Hematopoietic multipotent progenitor cell treated with erythropoietin and hydrocortisone succinate and interleukin-3 and kit ligand, for 17 days (in vitro differentiated cells): ENCODE measurements at regions not wholly inside any gene's neighbourhood (a gene's known extent, or its start where the extent isn't known, plus 50 kb on each side); places are given as distances from the start of the nearest gene placed in this dataset.
"Not testable (repeated sequence)": the region's sequence is repeated elsewhere in the genome, so short reads cannot be mapped to it uniquely, and the experiment has no call there.

Source experiments
- DNase-seq: peaks from one replicate; pipeline ENCODE4 v3.0.0-alpha.2; 2015; ENCODE audit warnings: low spot score

DNA sequence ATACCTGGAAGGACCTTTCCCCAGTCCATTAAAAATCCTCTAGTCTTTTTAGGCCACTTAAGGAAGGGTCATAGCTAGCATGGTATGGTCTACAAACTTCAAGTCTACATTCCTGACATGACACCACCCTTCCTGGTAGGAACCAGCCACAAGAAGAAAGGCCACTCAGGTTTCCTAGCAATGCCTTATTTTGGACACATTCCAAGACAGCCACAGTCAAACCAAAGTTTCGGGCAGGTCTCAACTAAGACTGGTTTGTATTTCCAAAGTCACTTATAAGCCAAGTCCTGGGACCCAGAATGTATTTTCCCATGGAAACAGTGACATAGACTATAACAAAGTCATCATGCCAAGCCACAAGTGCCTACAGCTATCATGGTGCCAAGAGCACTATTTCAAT lies 50.6 kb upstream of the SLC44A3 start:
- no peak for DNase-seq

DNA sequence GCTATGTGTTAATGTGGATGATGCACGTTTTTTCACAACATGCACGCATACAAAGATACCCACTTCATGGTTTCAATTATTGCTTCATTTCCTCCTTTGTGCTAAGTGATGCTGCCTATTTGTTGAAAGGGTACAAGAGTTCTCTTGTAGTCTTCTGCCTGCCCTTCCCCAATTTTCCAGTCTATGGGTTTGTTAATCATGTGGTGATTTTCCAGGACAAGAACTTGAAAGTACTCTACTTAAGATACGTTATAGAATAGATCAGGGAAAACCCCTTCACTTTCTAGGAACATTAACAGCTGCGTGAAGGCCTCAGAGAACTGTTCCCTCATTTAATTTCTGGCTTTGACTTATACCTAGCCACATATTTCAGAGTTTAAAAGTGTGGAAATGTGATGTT lies 52.1 kb upstream of the SLC44A3 start:
- no peak for DNase-seq

DNA sequence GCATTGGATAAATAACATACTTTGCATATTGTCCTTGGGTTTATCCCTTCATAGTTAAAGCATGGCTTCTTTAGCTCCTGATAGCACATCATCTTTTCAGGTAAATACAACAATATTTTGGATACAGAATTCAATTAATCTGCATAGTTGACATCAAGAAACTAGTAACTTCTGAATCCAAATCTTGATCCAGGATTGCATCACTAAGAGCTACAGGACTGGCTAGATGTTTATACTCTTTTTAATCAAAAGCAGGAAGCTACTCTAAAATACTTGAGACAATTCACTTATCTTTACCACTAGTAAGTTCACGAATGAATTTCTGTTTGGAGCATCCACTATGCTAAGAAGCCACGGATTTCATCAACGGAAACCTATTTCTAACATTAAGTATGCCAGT lies 54.2 kb upstream of the SLC44A3 start:
- no peak for DNase-seq

DNA sequence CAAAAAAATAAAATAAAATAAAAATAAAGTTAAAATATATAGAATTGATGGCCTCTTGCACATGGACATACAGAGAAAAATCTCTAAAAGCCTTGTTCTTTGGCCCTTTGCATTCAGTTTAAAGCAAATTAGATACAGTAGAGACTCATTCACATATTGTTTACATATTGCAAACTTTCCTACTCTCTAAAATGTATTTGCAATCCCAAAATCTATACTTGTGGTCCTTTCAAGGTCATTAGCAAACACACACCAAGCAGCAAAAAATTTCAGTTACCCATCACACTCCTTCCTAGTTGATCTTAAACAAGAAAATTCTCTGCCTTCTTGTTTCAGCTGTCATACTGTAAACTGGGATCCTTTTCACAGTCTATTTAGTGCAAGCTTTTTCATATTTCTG lies 61.0 kb upstream of the SLC44A3 start:
- DNase-seq: no peak

DNA sequence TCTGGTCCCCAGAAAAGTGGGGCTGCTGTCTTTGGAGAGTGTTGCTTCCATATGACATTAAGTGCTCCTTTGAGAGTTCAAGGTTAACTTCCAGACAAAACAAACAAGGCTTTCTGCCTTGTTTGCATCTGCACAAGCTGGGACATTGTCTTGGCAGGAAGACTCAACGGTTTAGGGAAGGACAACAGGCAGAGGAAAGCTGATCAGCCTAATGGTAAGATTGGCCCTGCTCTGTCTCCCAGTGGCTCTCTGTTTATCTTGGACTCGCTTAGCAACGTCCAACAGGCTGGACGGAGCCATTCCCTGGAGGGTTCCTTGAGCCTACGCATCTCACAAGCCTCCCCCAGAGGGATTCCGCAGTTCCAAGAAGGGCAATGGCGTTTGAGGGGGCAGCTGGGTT lies 62.2 kb upstream of the SLC44A3 start:
- DNase-seq: no peak

DNA sequence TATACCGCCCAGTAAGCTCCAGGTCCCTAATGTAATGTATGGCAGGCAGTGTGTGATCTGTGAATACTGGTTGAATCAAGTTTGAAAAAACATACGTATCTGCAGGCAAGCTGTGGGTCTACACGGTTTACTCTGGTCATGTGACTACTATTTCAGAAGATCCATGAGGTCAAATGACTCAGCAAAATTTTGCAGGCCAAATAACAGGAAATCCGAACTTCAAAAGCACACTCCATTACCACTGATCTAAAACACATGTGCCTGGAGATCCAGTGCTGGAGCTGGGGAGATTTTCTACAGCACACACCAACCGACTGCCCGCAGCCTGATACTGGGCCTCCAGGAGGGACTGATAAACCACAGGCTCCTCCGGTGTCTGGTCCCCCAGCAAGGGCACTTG lies 64.5 kb upstream of the SLC44A3 start:
- DNase-seq: peak; percentile 44

DNA sequence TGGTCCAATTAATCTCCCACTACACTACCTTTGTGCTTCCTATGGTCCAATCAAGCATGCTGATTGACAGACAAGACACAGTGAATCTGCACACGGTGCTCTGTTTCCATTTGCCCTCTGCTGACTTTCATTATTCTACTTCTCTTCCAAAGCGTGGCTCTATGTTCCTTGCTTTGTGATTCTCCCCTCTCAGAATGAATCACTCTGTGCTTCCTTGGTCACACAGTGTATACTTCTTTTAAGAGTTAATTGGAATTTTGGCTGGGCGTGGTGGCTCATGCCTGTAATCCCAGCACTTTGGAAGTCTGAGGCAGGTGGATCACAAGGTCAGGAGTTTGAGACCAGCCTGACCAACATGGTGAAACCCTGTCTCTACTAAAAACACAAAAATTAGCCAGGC lies 65.1 kb upstream of the SLC44A3 start:
- DNase-seq: not testable (repeated sequence)

DNA sequence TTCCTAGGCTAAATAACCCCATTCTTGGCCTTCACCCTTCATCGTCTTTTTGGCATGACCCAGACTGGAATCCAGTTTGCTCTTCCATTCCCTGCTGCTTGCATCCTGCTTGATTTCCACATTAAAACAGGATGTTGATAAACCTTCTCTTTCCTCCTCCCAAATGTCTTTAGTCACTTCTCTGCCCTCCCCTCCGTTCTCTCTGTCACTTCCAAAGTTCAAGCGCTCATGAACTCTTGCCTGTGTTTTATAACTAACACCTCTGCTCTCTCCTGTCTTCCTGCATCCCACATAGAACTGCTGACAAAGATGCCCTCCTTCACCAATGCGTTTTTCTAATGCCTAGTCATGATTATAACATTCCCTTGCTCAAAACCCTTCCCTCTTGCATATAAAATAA lies 65.6 kb upstream of the SLC44A3 start:
- DNase-seq: no peak

DNA sequence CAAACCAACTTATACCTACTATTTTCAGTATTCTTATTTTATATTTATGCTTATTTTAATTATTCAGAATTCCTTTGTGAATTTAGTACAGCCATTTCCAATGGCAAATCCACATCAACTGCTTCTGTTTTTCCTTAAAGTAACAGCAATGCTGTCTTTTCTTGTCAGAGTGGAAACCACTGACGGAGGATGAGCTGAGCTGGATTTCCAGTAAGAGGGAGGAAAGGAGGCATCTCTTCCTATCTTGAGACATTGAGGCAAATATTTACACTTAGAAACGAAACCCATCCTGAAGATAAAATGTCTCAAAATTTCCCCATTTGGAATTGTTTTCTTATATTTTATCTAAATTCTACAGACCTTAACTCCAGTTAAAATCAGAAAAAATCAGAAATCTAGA lies 66.1 kb upstream of the SLC44A3 start:
- DNase-seq: no peak

DNA sequence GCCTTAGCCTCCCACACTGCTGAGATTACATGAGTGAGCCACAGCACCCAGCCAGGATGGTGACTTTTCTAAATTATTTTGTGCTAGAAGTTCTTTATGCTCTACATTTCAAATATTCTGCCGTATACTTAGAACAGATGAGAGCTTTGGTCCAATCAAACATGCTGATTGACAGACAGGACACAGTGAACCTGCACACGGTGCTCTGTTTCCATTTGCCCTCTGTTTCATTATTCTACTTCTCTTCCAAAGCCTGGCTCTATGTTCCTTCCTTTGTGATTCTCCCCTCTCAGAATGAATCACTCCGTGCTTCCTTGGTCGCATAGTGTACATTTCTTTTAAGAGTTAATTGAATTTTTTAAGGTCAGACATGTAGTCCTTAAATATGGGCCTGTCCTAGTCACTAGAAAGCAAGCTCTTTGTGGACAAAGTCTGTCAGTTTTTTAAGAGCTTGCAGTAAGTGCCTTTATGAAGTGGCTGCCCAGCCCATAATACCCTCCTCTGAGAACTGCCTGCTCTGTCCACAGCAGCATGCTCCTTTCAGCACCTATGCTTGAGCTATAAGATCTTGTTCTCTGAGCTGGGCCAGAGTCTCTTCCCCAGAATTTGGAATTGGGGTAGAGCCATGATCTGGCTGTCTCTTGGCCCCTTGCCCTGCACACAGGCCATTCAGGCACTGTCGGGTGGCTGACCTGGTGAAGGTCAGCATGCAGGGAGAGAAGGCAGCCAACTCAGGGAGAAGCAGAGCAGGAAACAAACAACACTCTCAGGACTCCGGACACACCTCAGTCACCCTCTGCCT lies 66.8 kb upstream of the SLC44A3 start:
- DNase-seq: no peak

DNA sequence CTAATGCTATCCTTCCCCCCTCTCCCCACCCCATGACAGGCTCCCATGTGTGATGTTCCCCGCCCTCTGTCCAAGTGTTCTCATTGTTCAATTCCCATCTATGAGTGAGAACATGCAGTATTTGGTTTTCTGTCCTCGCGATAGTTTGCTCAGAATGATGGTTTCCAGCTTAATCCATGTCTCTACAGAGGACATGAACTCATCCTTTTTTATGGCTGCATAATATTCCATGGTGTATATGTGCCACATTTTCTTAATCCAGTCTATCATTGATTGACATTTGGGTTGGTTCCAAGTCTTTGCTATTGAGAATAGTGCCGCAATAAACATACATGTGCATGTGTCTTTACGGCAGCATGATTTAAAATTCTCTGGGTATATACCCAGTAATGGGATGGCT lies 68.7 kb upstream of the SLC44A3 start:
- DNase-seq: not testable (repeated sequence)

DNA sequence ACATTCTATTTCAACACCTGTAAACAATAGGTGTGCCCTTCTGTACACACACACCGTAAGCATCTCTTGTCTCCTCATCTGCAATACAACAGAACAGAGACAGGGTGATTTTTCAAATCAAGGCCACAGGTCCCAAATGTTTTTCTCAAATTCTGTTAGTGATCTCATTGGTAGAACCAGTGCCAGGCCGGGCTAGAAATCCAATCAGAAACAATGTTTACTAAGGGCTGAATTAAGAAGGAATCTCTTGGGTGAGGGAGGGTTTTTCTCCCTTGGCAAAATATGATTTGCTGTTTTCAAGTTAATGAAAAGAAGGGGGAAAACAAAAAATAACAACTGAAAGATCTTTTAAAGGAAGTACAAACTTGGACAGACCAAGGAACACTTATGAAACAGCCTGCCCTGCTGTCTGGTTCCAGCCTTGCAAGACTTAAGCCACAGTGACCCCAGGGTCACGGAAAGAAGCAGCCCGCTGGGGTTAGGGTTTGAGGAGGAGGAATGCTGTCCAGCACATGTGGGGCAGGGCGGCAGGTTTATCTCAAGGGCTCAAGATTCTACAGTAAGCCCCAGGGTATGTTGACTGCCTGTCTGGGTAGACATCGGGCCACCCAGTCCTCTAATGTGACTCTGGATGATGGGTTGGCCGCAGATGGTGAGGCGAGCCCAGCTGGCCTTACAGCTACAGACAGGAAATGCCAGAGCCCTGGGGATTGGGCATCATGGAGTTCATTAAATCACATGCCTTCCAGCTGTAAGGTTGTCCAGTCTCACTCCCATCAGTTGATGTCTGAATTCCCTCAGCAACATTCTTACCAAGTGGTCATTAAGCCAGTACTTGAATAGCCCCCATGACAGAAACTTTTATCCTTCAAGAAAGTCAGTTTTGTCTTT lies 73.3 kb upstream of the SLC44A3 start:
- DNase-seq: no peak

DNA sequence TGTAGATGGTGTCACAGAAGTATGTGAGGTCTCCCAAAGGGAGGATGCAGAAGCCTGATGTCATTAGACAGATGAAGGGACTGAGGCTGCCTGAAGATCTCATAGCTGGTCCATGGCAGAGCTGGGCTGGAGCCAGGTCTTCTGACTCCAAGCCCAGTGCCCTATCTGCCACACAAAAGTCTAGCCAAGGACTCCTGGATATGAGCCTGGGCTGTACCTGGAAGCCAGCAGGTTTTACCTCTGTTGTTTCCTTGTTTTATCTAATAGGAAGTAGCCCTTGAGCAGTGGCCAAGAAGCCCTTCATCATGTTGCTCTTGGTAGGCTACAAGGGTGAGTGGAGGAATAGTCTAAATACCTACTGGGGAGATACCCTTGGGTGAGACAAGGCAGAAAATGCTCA lies 74.4 kb upstream of the SLC44A3 start:
- DNase-seq: no peak

DNA sequence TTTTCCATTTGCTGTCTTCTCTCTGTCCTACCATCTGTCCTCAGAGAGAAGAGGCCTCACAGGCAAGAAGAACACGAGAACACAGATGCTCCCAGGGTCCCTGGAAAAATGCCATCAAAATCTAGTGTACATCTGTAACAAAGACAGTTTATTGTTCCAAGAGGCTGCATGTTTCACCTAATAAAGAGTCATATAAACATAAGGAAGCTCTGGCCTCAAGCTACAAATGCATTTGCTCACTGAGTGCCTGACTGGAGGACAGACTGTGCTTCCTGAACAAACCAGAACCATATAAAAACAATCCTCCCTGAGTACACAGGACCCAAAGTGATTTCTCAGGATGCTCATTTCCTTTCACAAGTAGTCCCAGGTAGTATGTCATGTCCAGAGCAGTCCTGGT lies 76.3 kb upstream of the SLC44A3 start:
- no peak for DNase-seq

DNA sequence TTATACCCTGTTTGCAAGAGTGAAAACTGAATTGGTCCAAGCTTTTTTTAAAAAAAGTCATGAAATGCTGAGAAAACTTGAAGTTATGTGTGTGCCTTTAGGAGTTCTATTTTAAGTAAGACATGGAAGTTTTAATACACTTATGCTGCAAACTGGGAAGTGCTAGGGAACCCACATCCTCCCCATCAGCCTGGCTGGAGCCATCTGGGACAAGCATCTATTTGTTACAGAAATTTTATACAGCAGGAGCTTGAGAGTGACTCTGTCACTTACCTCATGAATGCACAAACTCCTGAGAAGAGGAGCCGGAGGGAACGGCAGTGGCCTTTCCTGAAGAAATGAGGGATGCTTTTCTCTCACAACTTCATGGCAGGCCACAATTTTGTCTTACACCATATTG lies 78.2 kb upstream of the SLC44A3 start:
- DNase-seq: no peak

DNA sequence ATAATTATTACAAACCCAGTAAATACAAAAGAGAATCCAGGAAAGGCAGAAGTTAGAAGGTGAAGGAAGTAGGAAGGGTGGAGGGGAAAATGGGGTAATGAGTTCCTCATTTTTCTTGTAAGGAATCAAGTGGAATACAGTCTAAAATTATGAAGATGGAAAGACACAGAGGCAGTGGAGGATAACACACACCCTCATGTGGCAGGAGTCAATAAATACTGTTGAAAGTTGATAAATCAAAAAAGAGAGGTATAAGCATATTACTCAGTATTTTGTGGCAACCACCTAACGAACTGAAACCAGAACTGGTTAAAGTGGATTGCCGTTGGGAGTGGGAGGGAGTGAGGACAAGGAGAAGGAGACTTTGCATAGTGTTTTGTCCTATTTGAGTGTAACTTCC lies 78.6 kb upstream of the SLC44A3 start:
- DNase-seq: no peak

DNA sequence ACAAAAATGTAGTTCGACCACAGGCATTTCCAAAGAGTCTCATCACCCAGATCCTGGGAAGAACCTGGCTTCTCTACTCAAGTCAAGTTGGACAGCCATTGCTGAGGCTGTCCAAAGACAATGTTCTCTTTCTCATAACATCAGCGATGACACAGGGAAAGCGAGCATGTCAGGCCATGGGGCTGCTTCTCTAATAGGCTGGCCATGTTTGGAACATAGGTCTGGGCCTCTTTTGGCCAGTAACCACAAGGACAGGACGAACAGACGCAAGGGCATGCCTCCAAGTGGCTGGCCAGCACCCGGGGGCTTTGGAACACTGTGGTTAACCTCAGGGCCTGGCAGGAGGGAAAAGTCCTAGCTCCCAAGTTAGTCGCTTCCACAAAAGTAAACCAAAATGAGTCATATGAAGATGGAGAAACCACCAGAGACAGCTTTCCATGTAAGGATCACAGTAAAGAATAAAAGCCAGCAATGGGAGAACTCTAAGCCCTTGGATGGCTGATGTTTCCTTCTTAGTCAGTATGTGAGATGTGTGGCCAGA lies 80.6 kb upstream of the SLC44A3 start:
- DNase-seq: no peak

DNA sequence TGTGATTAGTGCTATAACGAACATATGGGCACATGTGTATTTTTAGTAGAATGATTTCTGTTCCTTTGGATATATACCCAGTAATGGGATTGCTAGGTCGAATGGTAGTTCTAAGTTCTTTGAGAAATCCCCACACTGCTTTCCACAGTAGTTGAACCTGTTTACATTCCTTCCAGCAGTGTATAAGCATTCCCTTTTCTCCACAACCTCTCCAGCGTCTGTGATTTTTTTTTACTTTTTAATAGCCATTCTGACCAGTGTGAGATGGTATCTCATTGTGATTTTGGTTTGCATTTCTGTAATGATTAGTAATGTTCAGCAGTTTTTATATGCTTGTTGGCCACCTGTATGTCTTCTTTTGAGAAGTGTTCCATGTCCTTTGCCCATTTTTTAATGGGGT lies 81.8 kb upstream of the SLC44A3 start:
- DNase-seq: no peak

DNA sequence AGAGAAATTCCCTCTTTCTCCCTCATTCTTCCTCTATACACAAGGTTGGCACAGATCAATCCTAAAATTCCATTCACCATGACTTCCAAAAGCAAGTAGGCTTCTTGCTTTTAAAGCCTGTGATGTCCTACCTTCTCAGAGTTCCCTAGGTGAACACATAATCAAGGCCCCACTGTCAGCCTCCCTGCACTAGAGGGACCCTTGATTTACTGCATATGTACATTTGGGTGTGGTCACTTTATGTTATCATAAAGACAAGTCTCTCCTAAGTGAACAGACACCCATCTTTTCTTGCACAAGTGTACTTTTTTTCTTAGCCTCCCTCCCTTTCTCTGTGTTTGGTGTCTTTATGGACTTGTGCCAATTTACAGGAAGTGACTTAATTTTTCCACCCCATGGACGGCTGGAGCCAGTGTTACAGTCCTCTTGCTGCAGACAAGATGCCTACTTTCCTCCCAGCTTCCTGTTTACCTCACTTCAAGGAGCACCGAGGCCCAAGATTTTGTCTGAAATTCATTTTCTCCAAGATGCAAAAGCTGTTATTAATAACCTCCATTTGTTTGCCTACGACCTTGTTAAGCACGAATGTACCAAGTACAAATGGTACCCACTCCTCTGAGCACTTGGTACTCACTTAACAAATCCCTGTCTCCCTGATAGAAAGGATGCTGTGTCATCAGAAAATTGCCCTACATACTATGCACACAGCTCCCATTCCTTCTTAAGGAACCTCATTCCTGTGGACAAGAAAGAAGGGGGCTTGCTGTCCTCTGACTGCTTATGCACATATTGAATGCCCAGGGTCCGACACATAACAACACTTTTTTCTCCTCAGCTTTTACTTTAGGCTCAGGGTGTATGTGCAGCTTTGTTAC lies 82.8 kb upstream of the SLC44A3 start:
- no peak for DNase-seq

DNA sequence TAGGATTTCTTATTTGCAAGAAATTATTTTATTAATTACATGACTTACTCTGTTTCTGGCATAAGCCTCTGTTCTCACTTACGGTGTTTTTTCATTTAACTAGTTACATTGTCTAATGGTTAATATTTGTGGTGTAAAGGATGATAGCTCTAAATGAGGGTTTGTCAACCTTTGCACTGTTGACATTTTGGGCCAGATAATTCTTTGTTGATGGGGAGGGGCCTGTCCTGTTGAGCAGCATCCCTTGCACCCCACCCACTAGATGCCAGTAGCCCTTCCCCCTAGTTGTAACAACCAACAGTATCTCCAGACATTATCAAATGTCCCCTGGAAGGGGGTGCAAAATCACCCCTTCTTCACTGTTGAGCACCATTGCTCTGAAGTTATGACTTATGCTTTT lies 83.6 kb upstream of the SLC44A3 start:
- DNase-seq: no peak

DNA sequence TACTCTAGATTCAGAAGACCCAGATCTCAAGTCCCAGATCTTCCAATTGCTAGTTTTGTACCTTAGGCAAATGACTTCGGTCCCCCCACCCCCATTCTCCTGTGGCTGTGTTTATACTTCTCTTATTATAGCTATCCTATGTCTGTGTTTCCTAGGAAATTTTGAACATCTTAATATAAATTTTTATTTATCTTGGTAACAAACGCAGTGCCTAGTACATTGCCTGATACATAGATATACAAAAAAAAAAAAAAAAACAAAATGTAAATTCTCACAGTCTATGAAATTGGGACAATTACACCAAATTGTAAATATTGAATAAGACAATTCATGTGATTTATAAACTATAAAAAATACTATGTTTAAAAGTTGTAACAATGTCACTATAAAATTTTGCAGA lies 84.1 kb upstream of the SLC44A3 start:
- DNase-seq: no peak
